GM10266 (cell line): ENCODE measurements at regions not wholly inside any gene's neighbourhood (a gene's known extent, or its start where the extent isn't known, plus 50 kb on each side); places are given as distances from the start of the nearest gene placed in this dataset.
"Not testable (repeated sequence)": the region's sequence is repeated elsewhere in the genome, so short reads cannot be mapped to it uniquely, and the experiment has no call there.

Experiments used
- DNase-seq: peaks from one replicate; pipeline ENCODE4 v3.0.0; 2012; ENCODE audit errors: extremely low spot score
- TF ChIP-seq, protein P1 (sequence below): IDR thresholded peaks from 2 replicates; pipeline ENCODE4 v1.5.1; 2012; ENCODE audit warnings: mild to moderate bottlenecking, low read depth; ENCODE audit not compliant: control insufficient read depth, insufficient read depth; ENCODE audit errors: missing control alignments

DNA sequence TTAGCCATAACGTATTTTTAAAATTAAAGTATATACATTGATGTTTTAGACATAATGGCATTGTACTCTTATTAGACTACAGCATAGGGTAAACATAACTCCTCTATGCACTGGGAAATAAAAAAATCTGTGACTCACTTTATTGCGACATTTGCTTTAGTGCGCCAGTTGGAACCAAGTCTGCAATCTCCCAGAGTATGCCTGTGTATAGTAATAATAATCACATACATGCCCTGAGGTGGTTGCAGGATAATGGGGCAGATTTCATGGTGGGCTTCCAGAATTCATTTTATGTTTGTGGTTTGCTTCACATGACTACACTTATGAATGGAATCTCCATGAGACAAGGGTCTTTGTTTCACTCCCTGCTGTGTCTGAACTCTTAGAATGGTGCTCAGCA, 66.9 kb upstream of the N4BP1 start:
- TF ChIP-seq, protein P1, sequence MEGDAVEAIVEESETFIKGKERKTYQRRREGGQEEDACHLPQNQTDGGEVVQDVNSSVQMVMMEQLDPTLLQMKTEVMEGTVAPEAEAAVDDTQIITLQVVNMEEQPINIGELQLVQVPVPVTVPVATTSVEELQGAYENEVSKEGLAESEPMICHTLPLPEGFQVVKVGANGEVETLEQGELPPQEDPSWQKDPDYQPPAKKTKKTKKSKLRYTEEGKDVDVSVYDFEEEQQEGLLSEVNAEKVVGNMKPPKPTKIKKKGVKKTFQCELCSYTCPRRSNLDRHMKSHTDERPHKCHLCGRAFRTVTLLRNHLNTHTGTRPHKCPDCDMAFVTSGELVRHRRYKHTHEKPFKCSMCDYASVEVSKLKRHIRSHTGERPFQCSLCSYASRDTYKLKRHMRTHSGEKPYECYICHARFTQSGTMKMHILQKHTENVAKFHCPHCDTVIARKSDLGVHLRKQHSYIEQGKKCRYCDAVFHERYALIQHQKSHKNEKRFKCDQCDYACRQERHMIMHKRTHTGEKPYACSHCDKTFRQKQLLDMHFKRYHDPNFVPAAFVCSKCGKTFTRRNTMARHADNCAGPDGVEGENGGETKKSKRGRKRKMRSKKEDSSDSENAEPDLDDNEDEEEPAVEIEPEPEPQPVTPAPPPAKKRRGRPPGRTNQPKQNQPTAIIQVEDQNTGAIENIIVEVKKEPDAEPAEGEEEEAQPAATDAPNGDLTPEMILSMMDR, result no peak

DNA sequence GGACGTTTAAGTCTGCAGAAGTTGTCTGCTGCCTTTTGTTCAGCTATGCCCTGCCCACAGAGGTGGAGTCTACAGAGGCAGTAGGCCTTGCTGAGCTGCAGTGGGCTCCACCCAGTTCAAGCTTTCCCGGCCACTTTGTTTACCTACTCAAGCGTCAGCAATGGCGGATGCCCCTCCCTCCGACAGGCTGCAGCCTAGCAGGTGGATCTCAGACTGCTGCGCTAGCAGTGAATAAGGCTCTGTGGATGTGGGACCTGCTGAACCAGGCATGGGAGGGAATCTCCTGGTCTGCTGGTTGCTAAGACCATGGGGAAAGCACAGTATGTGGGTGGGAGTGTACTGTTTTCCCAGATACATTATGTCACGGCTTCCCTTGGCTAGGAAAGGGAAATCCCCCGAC, 58.2 kb upstream of the N4BP1 start:
- not testable (repeated sequence) for DNase-seq

More for the DNA sequence above, 66.9 kb upstream of the N4BP1 start:
- DNase-seq, result no peak

DNA sequence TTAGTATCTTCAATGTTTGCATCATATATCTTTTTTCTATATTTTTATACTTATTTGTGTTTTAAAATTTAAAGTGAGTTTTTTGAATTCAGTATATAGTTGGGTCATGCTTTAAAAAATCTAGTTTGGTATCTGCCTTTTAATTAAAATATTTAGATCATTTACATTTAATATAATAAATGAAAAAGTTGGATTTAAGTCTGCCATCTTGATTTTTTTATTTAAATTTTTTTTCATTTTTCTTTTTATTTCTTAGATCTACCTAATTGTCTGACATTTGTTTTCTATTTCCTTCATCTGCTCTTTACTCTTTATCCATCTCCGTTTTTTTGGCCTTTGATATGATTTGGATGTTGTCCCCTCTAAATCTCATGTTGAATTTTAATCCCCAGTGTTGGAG, 50.0 kb upstream of the N4BP1 start:
- TF ChIP-seq, protein P1, result no peak

More for the DNA sequence above, 50.0 kb upstream of the N4BP1 start:
- DNase-seq, result no peak
